Activated T-helper 17 cell treated with anti-CD3 and anti-CD28 coated beads, Interleukin-2, amount 50 U/mL, for 72 hours (primary cell): ENCODE measurements at regions not wholly inside any gene's neighbourhood (a gene's known extent, or its start where the extent isn't known, plus 50 kb on each side); places are given as distances from the start of the nearest gene placed in this dataset.

Experiments
- ATAC-seq: fragments of 150-1000 bp; cut with Tn5 transposase; replicated peaks from 2 replicates; pipeline ENCODE4 v1.10.0; 2021; ENCODE audit warnings: mild to moderate bottlenecking, moderate library complexity
- H3K27ac Mint-ChIP-seq: one replicate; pipeline ENCODE4 v1.8.0; 2022; ENCODE audit warnings: mixed read lengths
- H3K27me3 Mint-ChIP-seq: one replicate; pipeline ENCODE4 v1.8.0; 2022; ENCODE audit warnings: mixed read lengths
- H3K36me3 Mint-ChIP-seq: one replicate; pipeline ENCODE4 v1.8.0; 2022; ENCODE audit warnings: low read depth, mild to moderate bottlenecking, mixed read lengths
- H3K4me1 Mint-ChIP-seq: one replicate; pipeline ENCODE4 v1.8.0; 2022; ENCODE audit warnings: mixed read lengths
- H3K4me3 Mint-ChIP-seq: one replicate; pipeline ENCODE4 v1.8.0; 2022; ENCODE audit warnings: mild to moderate bottlenecking, mixed read lengths
- H3K9me3 Mint-ChIP-seq: one replicate; pipeline ENCODE4 v1.8.0; 2022; ENCODE audit warnings: mixed read lengths

- Mint-ChIP-seq H3K9me3 (no peaks in the 10 kb centered on the region), H3K36me3 (peaks cover 9% of the 10 kb centered on the region), H3K4me1 (peaks cover 9% of the 10 kb centered on the region), H3K27me3 (peaks cover 47% of the 10 kb centered on the region), H3K4me3 (no peak overlapping the region), H3K27ac (no peak overlapping the region)
- no peak for ATAC-seq
These were observed 128.2 kb upstream of the C11orf58 start for GRCh38 chr11:16610213-16610737.

GRCh38 chr11:16609769-16610168, 128.7 kb upstream of the C11orf58 start:
- ATAC-seq = no peak
- H3K4me1 Mint-ChIP-seq = peaks cover 9% of the 10 kb centered on the region
- H3K9me3 Mint-ChIP-seq = no peaks in the 10 kb centered on the region
- H3K27ac Mint-ChIP-seq = no peak overlapping the region
- H3K27me3 Mint-ChIP-seq = peaks cover 44% of the 10 kb centered on the region
- H3K4me3 Mint-ChIP-seq = no peak overlapping the region
- peaks cover 9% of the 10 kb centered on the region for H3K36me3 Mint-ChIP-seq

- Mint-ChIP-seq H3K27me3 (peaks cover 43% of the 10 kb centered on the region), H3K4me3 (no peak overlapping the region), H3K27ac (no peak overlapping the region), H3K4me1 (peaks cover 9% of the 10 kb centered on the region), H3K9me3 (no peaks in the 10 kb centered on the region), H3K36me3 (peaks cover 9% of the 10 kb centered on the region)
- ATAC-seq = no peak
These were observed 130.5 kb upstream of the C11orf58 start for GRCh38 chr11:16607675-16608644.

GRCh38 chr11:16606784-16607674, 131.4 kb upstream of the C11orf58 start:
- peaks cover 43% of the 10 kb centered on the region for H3K27me3 Mint-ChIP-seq
- peaks cover 9% of the 10 kb centered on the region for H3K36me3 Mint-ChIP-seq
- peak overlapping the region; percentile 18 for H3K27ac Mint-ChIP-seq
- H3K9me3 Mint-ChIP-seq = no peaks in the 10 kb centered on the region
- no peak overlapping the region for H3K4me3 Mint-ChIP-seq
- peaks cover 9% of the 10 kb centered on the region for H3K4me1 Mint-ChIP-seq
- ATAC-seq = no peak

- Mint-ChIP-seq H3K36me3 (peaks cover 9% of the 10 kb centered on the region), H3K27ac (peak overlapping the region; percentile 18), H3K4me3 (no peak overlapping the region), H3K9me3 (no peaks in the 10 kb centered on the region), H3K27me3 (peaks cover 39% of the 10 kb centered on the region), H3K4me1 (peaks cover 9% of the 10 kb centered on the region)
- ATAC-seq = peak; percentile 91
These were observed 132.3 kb upstream of the C11orf58 start for GRCh38 chr11:16605894-16606783.

GRCh38 chr11:16605389-16605893, 133.0 kb upstream of the C11orf58 start:
- Mint-ChIP-seq H3K27ac (no peak overlapping the region), H3K36me3 (peaks cover 9% of the 10 kb centered on the region), H3K4me3 (no peak overlapping the region), H3K27me3 (peaks cover 42% of the 10 kb centered on the region), H3K9me3 (no peaks in the 10 kb centered on the region), H3K4me1 (peaks cover 9% of the 10 kb centered on the region)
- ATAC-seq = no peak

GRCh38 chr11:16604794-16605388, 133.6 kb upstream of the C11orf58 start:
- Mint-ChIP-seq H3K4me1 (peaks cover 9% of the 10 kb centered on the region), H3K36me3 (peaks cover 9% of the 10 kb centered on the region), H3K27me3 (peaks cover 47% of the 10 kb centered on the region), H3K4me3 (no peak overlapping the region), H3K27ac (no peak overlapping the region), H3K9me3 (no peaks in the 10 kb centered on the region)
- peak; percentile 11 for ATAC-seq

- H3K4me1 Mint-ChIP-seq = peaks cover 9% of the 10 kb centered on the region
- H3K4me3 Mint-ChIP-seq = peak overlapping the region; percentile 18
- no peak overlapping the region for H3K27ac Mint-ChIP-seq
- no peaks in the 10 kb centered on the region for H3K9me3 Mint-ChIP-seq
- ATAC-seq = no peak
- peaks cover 9% of the 10 kb centered on the region for H3K36me3 Mint-ChIP-seq
- peaks cover 53% of the 10 kb centered on the region for H3K27me3 Mint-ChIP-seq
These were observed 134.3 kb upstream of the C11orf58 start for GRCh38 chr11:16603890-16604793.

GRCh38 chr11:16603245-16603644, 135.2 kb upstream of the C11orf58 start:
- Mint-ChIP-seq H3K4me1 (peaks cover 9% of the 10 kb centered on the region), H3K36me3 (peaks cover 9% of the 10 kb centered on the region), H3K27ac (no peak overlapping the region), H3K9me3 (no peaks in the 10 kb centered on the region), H3K4me3 (peak overlapping the region; percentile 18), H3K27me3 (peaks cover 62% of the 10 kb centered on the region)
- ATAC-seq = no peak

- Mint-ChIP-seq H3K27ac (no peak overlapping the region), H3K4me3 (no peak overlapping the region), H3K4me1 (no peaks in the 10 kb centered on the region), H3K27me3 (peaks cover 45% of the 10 kb centered on the region), H3K36me3 (no peaks in the 10 kb centered on the region), H3K9me3 (no peaks in the 10 kb centered on the region)
- no peak for ATAC-seq
These were observed 139.5 kb upstream of the C11orf58 start for GRCh38 chr11:16598906-16599305.

GRCh38 chr11:16598032-16598431, 140.4 kb upstream of the C11orf58 start:
- Mint-ChIP-seq H3K27me3 (peaks cover 38% of the 10 kb centered on the region), H3K27ac (no peak overlapping the region), H3K4me1 (no peaks in the 10 kb centered on the region), H3K9me3 (no peaks in the 10 kb centered on the region), H3K36me3 (no peaks in the 10 kb centered on the region), H3K4me3 (no peak overlapping the region)
- no peak for ATAC-seq

- no peak overlapping the region for H3K27ac Mint-ChIP-seq
- H3K4me1 Mint-ChIP-seq = no peaks in the 10 kb centered on the region
- no peak for ATAC-seq
- H3K4me3 Mint-ChIP-seq = no peak overlapping the region
- H3K27me3 Mint-ChIP-seq = peaks cover 25% of the 10 kb centered on the region
- no peaks in the 10 kb centered on the region for H3K36me3 Mint-ChIP-seq
- no peaks in the 10 kb centered on the region for H3K9me3 Mint-ChIP-seq
These were observed 142.2 kb upstream of the C11orf58 start for GRCh38 chr11:16596231-16596630.
